IMR-90 (cell line): ENCODE measurements at regions not wholly inside any gene's neighbourhood (a gene's known extent, or its start where the extent isn't known, plus 50 kb on each side); places are given as distances from the start of the nearest gene placed in this dataset.

Experiments used
- ATAC-seq: fragments of 200-7000 bp; cut with Tn5 transposase; 2 replicates; pipeline ENCODE4 v1.9.1; 2020; ENCODE audit warnings: low read depth, mild to moderate bottlenecking, moderate library complexity
- BruUV-seq: library from RNA; stranded (reverse); fragments of 400-500 nt; replicated peaks from 2 replicates; lab custom pipeline; 2021; lab: Mats Ljungman, UMichigan
- CTCF ChIA-PET: fragments of 300-600 bp; formaldehyde crosslinking; extraction: SDS; loops from one replicate; lab custom pipeline; 2021; ENCODE audit warnings: antibody characterized with exemption; lab: Yijun Ruan, JAX
- POLR2A ChIA-PET: fragments of 300-600 bp; sonication (Branson Sonifier 250); formaldehyde crosslinking; loops from one replicate; lab custom pipeline; 2022; ENCODE audit warnings: antibody characterized with exemption; ENCODE audit not compliant: unreplicated experiment; lab: Charles Lee
- DNase-seq: peaks from one replicate; pipeline ENCODE4 v3.0.0; 2013
- H2AFZ ChIP-seq: replicated peaks from 2 replicates; pipeline ENCODE3; 2013; ENCODE audit warnings: low read length, mild to moderate bottlenecking; ENCODE audit not compliant: poor library complexity
- H2AK5ac ChIP-seq: 2 replicates; pipeline ENCODE4 v1.6.1; 2013; ENCODE audit warnings: low read depth, low read length, inconsistent platforms
- H2AK9ac ChIP-seq: replicated peaks from 2 replicates; pipeline ENCODE3; 2013; ENCODE audit warnings: mild to moderate bottlenecking, low read depth, low read length, moderate library complexity; ENCODE audit not compliant: poor library complexity
- H2BK120ac ChIP-seq: 2 replicates; pipeline ENCODE4 v1.6.1; 2013; ENCODE audit warnings: low read depth, low read length, inconsistent platforms
- H2BK15ac ChIP-seq: 3 replicates; pipeline ENCODE4 v1.6.1; 2013; ENCODE audit warnings: low read depth, low read length, inconsistent platforms
- H2BK20ac ChIP-seq: 2 replicates; pipeline ENCODE4 v1.6.1; 2013; ENCODE audit warnings: low read depth, mild to moderate bottlenecking, inconsistent platforms, low read length, moderate library complexity
- H2BK5ac ChIP-seq: 2 replicates; pipeline ENCODE4 v1.6.1; 2013; ENCODE audit warnings: mild to moderate bottlenecking, low read depth, low read length, inconsistent platforms; ENCODE audit not compliant: poor library complexity, severe bottlenecking
- H3K14ac ChIP-seq: replicated peaks from 2 replicates; pipeline ENCODE4 v1.6.1; 2013; ENCODE audit warnings: low read depth, low read length, inconsistent platforms
- H3K18ac ChIP-seq: 2 replicates; pipeline ENCODE4 v1.6.1; 2013; ENCODE audit warnings: low read depth, low read length, control low read depth
- H3K23ac ChIP-seq: 2 replicates; pipeline ENCODE4 v1.6.1; 2013; ENCODE audit warnings: low read depth, low read length, inconsistent platforms
- H3K27ac ChIP-seq: 2 replicates; pipeline ENCODE4 v1.5.1; 2013; ENCODE audit warnings: mild to moderate bottlenecking, control low read depth, low read length; ENCODE audit not compliant: insufficient read depth
- H3K27me3 ChIP-seq: 2 replicates; pipeline ENCODE4 v1.6.1; 2013; ENCODE audit warnings: low read length; ENCODE audit not compliant: control insufficient read depth, insufficient read depth
- H3K36me3 ChIP-seq: 2 replicates; pipeline ENCODE4 v1.6.1; 2013; ENCODE audit warnings: low read length, mixed read lengths; ENCODE audit not compliant: control insufficient read depth, insufficient read depth
- H3K4ac ChIP-seq: 2 replicates; pipeline ENCODE4 v1.6.1; 2013; ENCODE audit warnings: low read depth, low read length, inconsistent platforms
- H3K4me1 ChIP-seq: 2 replicates; pipeline ENCODE4 v1.6.1; 2013; ENCODE audit warnings: low read length, mixed read lengths; ENCODE audit not compliant: control insufficient read depth, insufficient read depth
- H3K4me2 ChIP-seq: 2 replicates; pipeline ENCODE4 v1.6.1; 2013; ENCODE audit warnings: low read depth, mild to moderate bottlenecking, control low read depth, low read length, moderate library complexity
- H3K4me3 ChIP-seq: 2 replicates; pipeline ENCODE4 v1.5.1; 2013; ENCODE audit warnings: low read depth, mild to moderate bottlenecking, control low read depth, low read length, moderate library complexity; ENCODE audit not compliant: insufficient read depth
- H3K56ac ChIP-seq: 2 replicates; pipeline ENCODE4 v1.6.1; 2013; ENCODE audit warnings: low read length, inconsistent platforms; ENCODE audit not compliant: insufficient read depth; ENCODE audit errors: extremely low read depth
- H3K79me1 ChIP-seq, 2 experiments: 2 replicates each; pipeline ENCODE4 v1.6.1; 2013; ENCODE audit warnings: low read length in 2 of 2, inconsistent platforms in 1 of 2, low read depth in 1 of 2
- H3K9ac ChIP-seq: 2 replicates; pipeline ENCODE4 v1.6.1; 2013; ENCODE audit warnings: low read depth, low read length, control low read depth
- H3K9me1 ChIP-seq: 2 replicates; pipeline ENCODE4 v1.6.1; 2013; ENCODE audit warnings: low read length, inconsistent platforms; ENCODE audit not compliant: insufficient read depth
- H3K9me3 ChIP-seq: 2 replicates; pipeline ENCODE4 v1.6.1; 2013; ENCODE audit warnings: low read length; ENCODE audit not compliant: control insufficient read depth, insufficient read depth
- H4K20me1 ChIP-seq: 2 replicates; pipeline ENCODE4 v1.6.1; 2013; ENCODE audit warnings: low read length, inconsistent platforms; ENCODE audit not compliant: insufficient read depth
- H4K5ac ChIP-seq: 2 replicates; pipeline ENCODE4 v1.6.1; 2013; ENCODE audit warnings: mild to moderate bottlenecking, low read depth, low read length, control low read depth
- H4K8ac ChIP-seq, 2 experiments: 2 replicates each; pipeline ENCODE4 v1.6.1; 2013; ENCODE audit warnings: low read depth in 2 of 2, low read length in 2 of 2, control low read depth in 1 of 2, inconsistent platforms in 1 of 2
- H4K91ac ChIP-seq: 2 replicates; pipeline ENCODE4 v1.6.1; 2013; ENCODE audit warnings: low read depth, low read length, inconsistent platforms; ENCODE audit not compliant: insufficient read depth
- BHLHE40 ChIP-seq: fragments of 150-350 bp; IDR thresholded peaks from 2 replicates; pipeline ENCODE4 v1.6.1; 2016; ENCODE audit warnings: mild to moderate bottlenecking, low read depth, low read length
- CHD1 ChIP-seq: IDR thresholded peaks from 2 replicates; pipeline ENCODE4 v1.6.1; 2012; ENCODE audit warnings: low read depth, low read length, improper control_type of control experiment
- NFE2L2 ChIP-seq: fragments of 150-350 bp; IDR thresholded peaks from 2 replicates; pipeline ENCODE4 v1.6.1; 2016; ENCODE audit warnings: low read depth, mild to moderate bottlenecking, low read length
- POLR2A ChIP-seq: IDR thresholded peaks from 2 replicates; pipeline ENCODE4 v1.6.1; 2012; ENCODE audit warnings: mild to moderate bottlenecking, low read depth, low read length
- RFX5 ChIP-seq: IDR thresholded peaks from 2 replicates; pipeline ENCODE4 v1.8.0; 2012; ENCODE audit warnings: low read depth, mild to moderate bottlenecking, low read length, moderate library complexity
- SMC3 ChIP-seq: fragments of 150-350 bp; IDR thresholded peaks from 2 replicates; pipeline ENCODE4 v1.6.1; 2016; ENCODE audit warnings: low read depth, mild to moderate bottlenecking, antibody characterized with exemption, low read length, moderate library complexity
- WGBS, 2 experiments: methylation state at CpG; one replicate each; pipeline versions ENCODE4 v1.1.5 to v1.1.7; 2013; ENCODE audit warnings: missing lambda C conversion rate in 2 of 2; ENCODE audit not compliant: insufficient read length in 1 of 2; ENCODE audit errors: extremely low coverage in 2 of 2; 5-methylcytosine and 5-hydroxymethylcytosine counted together
- dilution Hi-C: fragments of 300-500 bp; cut with HindIII; formaldehyde crosslinking; loops from one replicate; pipeline ENCODE4 v1.14.3; 2018; ENCODE audit warnings: low sequenced_read_pairs; ENCODE audit not compliant: unreplicated experiment
- in situ Hi-C: fragments of 300-500 bp; cut with MboI; formaldehyde crosslinking; loops from 3 replicates; pipeline ENCODE4 v1.14.3; 2019; ENCODE audit warnings: low sequenced_read_pairs, inconsistent platforms, mixed read lengths
- intact Hi-C: fragments of 100-400 bp; cut with micrococcal nuclease; formaldehyde crosslinking; loops from 2 replicates; pipeline ENCODE4 v1.10.0; 2022

DNA sequence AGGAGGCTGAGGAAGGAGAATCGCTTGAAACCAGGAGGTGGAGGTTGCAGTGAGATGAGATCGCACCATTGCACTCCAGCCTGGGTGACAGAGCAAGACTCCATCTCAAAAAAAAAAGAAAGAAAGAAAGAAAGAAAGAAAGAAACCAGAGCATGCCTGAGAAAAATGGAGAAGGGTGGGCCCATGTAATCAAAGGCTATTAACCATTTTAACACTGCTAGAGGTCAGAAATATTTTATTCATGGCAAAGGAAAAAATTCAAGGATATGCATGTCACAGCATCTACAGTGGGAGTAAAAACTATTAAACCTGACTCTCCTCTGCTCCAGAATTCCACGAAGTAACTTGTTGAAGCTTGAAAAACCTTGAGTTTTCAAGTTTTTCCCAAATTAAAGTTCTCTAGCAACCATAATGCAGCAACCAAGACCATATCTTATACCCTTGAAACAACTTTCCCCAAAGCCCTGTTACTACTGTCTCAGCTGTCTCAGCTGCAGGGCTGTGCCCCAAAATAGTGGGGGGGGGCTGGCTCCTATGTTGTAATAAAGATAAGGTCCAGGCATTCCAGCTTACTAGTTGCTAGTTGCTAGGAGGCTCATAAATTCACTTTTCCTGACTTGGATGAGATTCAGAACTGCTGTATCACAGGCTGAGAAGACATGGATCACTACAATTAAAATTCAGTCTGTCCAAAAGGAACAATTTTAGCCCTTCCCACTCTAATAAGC lies 112.9 kb upstream of the SOD1 start:
- ChIA-PET POLR2A (no interaction called here), CTCF (interaction anchor here (0.6 kb wide), 1 partner anchor 15 kb away, joined by 3 read pairs; no protein-coding TSS in a partner anchor)
- intact Hi-C loops (no loop called here), dilution Hi-C loops (no loop called here), in situ Hi-C loops (no loop called here)
- BruUV-seq = no TSS peak
- Histone ChIP-seq H3K14ac (no peak overlapping the region), H4K8ac (no peak overlapping the region), H4K20me1 (no peaks in the 10 kb centered on the region), H2BK120ac (no peak overlapping the region), H4K5ac (no peak overlapping the region), H3K4me2 (no peak overlapping the region), H2BK15ac (no peak overlapping the region), H3K56ac (no peak overlapping the region), H3K4me3 (no peak overlapping the region), H3K27ac (no peak overlapping the region), H2AK9ac (no peak overlapping the region), H3K9ac (no peak overlapping the region), H2BK5ac (no peak overlapping the region), H3K4me1 (no peaks in the 10 kb centered on the region; the same call in 1 of the 2 replicates), H3K9me1 (no peaks in the 10 kb centered on the region), H2AFZ (no peak overlapping the region), H2BK20ac (no peak overlapping the region), H3K9me3 (no peaks in the 10 kb centered on the region), H3K18ac (no peak overlapping the region), H3K36me3 (no peaks in the 10 kb centered on the region), H3K4ac (no peak overlapping the region), H3K23ac (no peak overlapping the region), H4K91ac (no peak overlapping the region), H3K27me3 (peaks cover 9% of the 10 kb centered on the region), H3K79me1 (no peaks in the 10 kb centered on the region), H2AK5ac (no peak overlapping the region)
- WGBS, 2 experiments = no CpG with 5 or more reads among the region's 3 CpGs
- TF ChIP-seq RFX5 (no peak), POLR2A (no peak), SMC3 (no peak), BHLHE40 (no peak), CHD1 (no peak), NFE2L2 (no peak)
- DNase-seq (no peak), ATAC-seq (no peak)
